H1 (cell line): ENCODE measurements at regions not wholly inside any gene's neighbourhood (a gene's known extent, or its start where the extent isn't known, plus 50 kb on each side); places are given as distances from the start of the nearest gene placed in this dataset.

ENCODE experiments used
- CTCF ChIA-PET: fragments of 300-600 bp; sonication (Branson Sonifier 250); formaldehyde crosslinking; loops from one replicate; lab custom pipeline; 2021; ENCODE audit not compliant: partially characterized antibody; lab: Charles Lee
- POLR2A ChIA-PET: fragments of 300-600 bp; sonication (Branson Sonifier 250); formaldehyde crosslinking; loops from one replicate; lab custom pipeline; 2021; ENCODE audit warnings: inconsistent platforms; ENCODE audit not compliant: partially characterized antibody; lab: Charles Lee
- DNase-seq, 2 experiments: peaks; one replicate each; pipeline versions ENCODE4 v3.0.0 to v3.0.0-alpha.2; 2010 to 2022; ENCODE audit warnings: low spot score in 2 of 2, low read depth in 1 of 2, mixed read lengths in 1 of 2
- FAIRE-seq: peaks from 2 replicates; lab custom pipeline; 2011; peaks lifted over from hg19 to GRCh38; lab: Jason Lieb, UNC
- H2AFZ ChIP-seq: 2 replicates; pipeline ENCODE4 v1.8.1; 2012; ENCODE audit warnings: low read length, inconsistent platforms
- H2AK5ac ChIP-seq: 2 replicates; pipeline ENCODE4 v1.6.1; 2013; ENCODE audit warnings: low read depth, low read length
- H2BK120ac ChIP-seq: replicated peaks from 2 replicates; pipeline ENCODE3; 2013; ENCODE audit warnings: low read depth, low read length, inconsistent platforms
- H2BK12ac ChIP-seq: 2 replicates; pipeline ENCODE4 v1.6.1; 2013; ENCODE audit warnings: low read depth, low read length
- H2BK15ac ChIP-seq: 2 replicates; pipeline ENCODE4 v1.6.1; 2013; ENCODE audit warnings: low read length
- H2BK20ac ChIP-seq: 2 replicates; pipeline ENCODE4 v1.6.1; 2013; ENCODE audit warnings: low read length
- H2BK5ac ChIP-seq: 2 replicates; pipeline ENCODE4 v1.6.1; 2013; ENCODE audit warnings: low read depth, low read length
- H3K14ac ChIP-seq: 2 replicates; pipeline ENCODE4 v1.6.1; 2013; ENCODE audit warnings: inconsistent platforms; ENCODE audit not compliant: insufficient read length
- H3K18ac ChIP-seq: 2 replicates; pipeline ENCODE4 v1.6.1; 2013; ENCODE audit warnings: low read length; ENCODE audit errors: extremely low read depth
- H3K23ac ChIP-seq: 2 replicates; pipeline ENCODE4 v1.6.1; 2013; ENCODE audit warnings: inconsistent platforms; ENCODE audit not compliant: insufficient read length
- H3K23me2 ChIP-seq: 2 replicates; pipeline ENCODE4 v1.6.1; 2013; ENCODE audit warnings: low read depth, low read length
- H3K27ac ChIP-seq: 2 replicates; pipeline ENCODE4 v1.6.1; 2011; ENCODE audit warnings: low read depth, low read length, inconsistent platforms
- H3K27me3 ChIP-seq, 4 experiments: replicated peaks in 1 of 4; 1 replicate in 1 of 4; 2 replicates in 3 of 4; pipeline versions ENCODE4 v1.6.1 to v1.8.1; 2011 to 2013; ENCODE audit warnings: low read length in 3 of 4, mild to moderate bottlenecking in 3 of 4, inconsistent platforms in 2 of 4, mixed read lengths in 2 of 4, moderate library complexity in 1 of 4; ENCODE audit not compliant: control insufficient read depth in 3 of 4, insufficient read depth in 3 of 4; ENCODE audit errors: extremely low read depth in 1 of 4
- H3K36me3 ChIP-seq, 4 experiments: 2 replicates each; pipeline versions ENCODE4 v1.6.1 to v1.8.1; 2011 to 2013; ENCODE audit warnings: mild to moderate bottlenecking in 4 of 4, low read length in 3 of 4, moderate library complexity in 2 of 4, control low read depth in 1 of 4, inconsistent platforms in 1 of 4; ENCODE audit not compliant: insufficient read depth in 4 of 4, control insufficient read depth in 2 of 4
- H3K4ac ChIP-seq: replicated peaks from 2 replicates; pipeline ENCODE3; 2013; ENCODE audit warnings: low read length, low read depth, mixed read lengths, inconsistent platforms; ENCODE audit not compliant: insufficient read length
- H3K4me1 ChIP-seq, 4 experiments: replicated peaks in 1 of 4; 1 replicate in 1 of 4; 2 replicates in 3 of 4; pipeline versions ENCODE4 v1.6.1 to v1.8.1; 2011 to 2013; ENCODE audit warnings: low read length in 3 of 4, inconsistent platforms in 2 of 4, mixed read lengths in 1 of 4; ENCODE audit not compliant: insufficient read depth in 4 of 4, control insufficient read depth in 3 of 4
- H3K4me2 ChIP-seq, 2 experiments: 2 replicates each; pipeline versions ENCODE4 v1.6.1 to v1.8.1; 2011 to 2013; ENCODE audit warnings: low read depth in 2 of 2, low read length in 2 of 2, control low read depth in 1 of 2, inconsistent platforms in 1 of 2, mild to moderate bottlenecking in 1 of 2; ENCODE audit not compliant: insufficient read depth in 1 of 2
- H3K4me3 ChIP-seq, 4 experiments: fragments of 200-600, 300-600 bp in 1 of 4; sonication (generic), shearing (Covaris generic), sonication (Bioruptor Twin) in 1 of 4; 2 replicates each; pipeline versions ENCODE4 v1.5.1 to v1.8.1; 2011 to 2016; ENCODE audit warnings: low read length in 4 of 4, low read depth in 3 of 4, control low read depth in 2 of 4, inconsistent platforms in 2 of 4, mild to moderate bottlenecking in 2 of 4, mixed read lengths in 1 of 4, moderate library complexity in 1 of 4; ENCODE audit not compliant: insufficient read depth in 2 of 4; ENCODE audit errors: extremely low read depth in 1 of 4
- H3K56ac ChIP-seq: replicated peaks from 2 replicates; pipeline ENCODE3; 2013; ENCODE audit warnings: low read depth, mild to moderate bottlenecking, mixed read lengths, low read length, inconsistent platforms; ENCODE audit not compliant: insufficient read length
- H3K79me1 ChIP-seq: 2 replicates; pipeline ENCODE4 v1.6.1; 2013; ENCODE audit warnings: low read depth, low read length, control low read depth
- H3K79me2 ChIP-seq, 2 experiments: 2 replicates each; pipeline versions ENCODE4 v1.6.1 to v1.8.1; 2012 to 2013; ENCODE audit warnings: low read length in 2 of 2, mild to moderate bottlenecking in 2 of 2, inconsistent platforms in 1 of 2; ENCODE audit not compliant: insufficient read depth in 2 of 2, control insufficient read depth in 1 of 2
- H3K9ac ChIP-seq, 4 experiments: replicated peaks in 1 of 4; 1 replicate in 1 of 4; 2 replicates in 3 of 4; pipeline versions ENCODE4 v1.6.1 to v1.8.1; 2011 to 2013; ENCODE audit warnings: low read depth in 3 of 4, low read length in 3 of 4, control low read depth in 2 of 4, mild to moderate bottlenecking in 2 of 4, moderate library complexity in 2 of 4, inconsistent platforms in 1 of 4; ENCODE audit errors: extremely low read depth in 1 of 4
- H3K9me3 ChIP-seq, 2 experiments: 2 replicates each; pipeline versions ENCODE4 v1.6.1 to v1.8.1; 2012 to 2013; ENCODE audit warnings: mild to moderate bottlenecking in 2 of 2, moderate library complexity in 2 of 2, control low read depth in 1 of 2, inconsistent platforms in 1 of 2, low read depth in 1 of 2, low read length in 1 of 2, mixed read lengths in 1 of 2; ENCODE audit not compliant: insufficient read depth in 2 of 2
- H4K20me1 ChIP-seq, 2 experiments: replicated peaks in 1 of 2; 2 replicates each; pipeline versions ENCODE3 to v1.8.1; 2011 to 2013; ENCODE audit warnings: inconsistent platforms in 2 of 2, low read length in 2 of 2, mild to moderate bottlenecking in 1 of 2; ENCODE audit not compliant: insufficient read depth in 2 of 2, control insufficient read depth in 1 of 2
- H4K5ac ChIP-seq: 2 replicates; pipeline ENCODE4 v1.6.1; 2013; ENCODE audit warnings: low read length, low read depth, mixed read lengths, inconsistent platforms; ENCODE audit not compliant: insufficient read length
- H4K8ac ChIP-seq: 2 replicates; pipeline ENCODE4 v1.8.0; 2013; ENCODE audit warnings: mild to moderate bottlenecking, moderate library complexity, low read length, inconsistent platforms; ENCODE audit not compliant: insufficient read depth; ENCODE audit errors: extremely low read depth
- H4K91ac ChIP-seq: replicated peaks from 2 replicates; pipeline ENCODE3; 2013; ENCODE audit warnings: low read length, mixed read lengths, inconsistent platforms; ENCODE audit not compliant: insufficient read length
- BCL11A ChIP-seq, 2 experiments: IDR thresholded peaks; one replicate each; pipeline ENCODE4 v1.6.1; 2011; ENCODE audit warnings: low read depth in 2 of 2, low read length in 2 of 2, mild to moderate bottlenecking in 2 of 2
- BRCA1 ChIP-seq: IDR thresholded peaks from 2 replicates; pipeline ENCODE4 v1.6.1; 2012; ENCODE audit warnings: low read depth, low read length, improper control_type of control experiment
- CBX5 ChIP-seq: fragments of 300-800, 300-1000 bp; sonication (generic); IDR thresholded peaks from 2 replicates; pipeline ENCODE4 v1.7.1; 2016; ENCODE audit warnings: antibody characterized with exemption, low read length, low read depth
- CBX8 ChIP-seq: fragments of 300-800, 300-1000 bp; sonication (generic); IDR thresholded peaks from 2 replicates; pipeline ENCODE4 v1.7.1; 2016; ENCODE audit warnings: low read depth, low read length, borderline replicate concordance
- CHD2 ChIP-seq: IDR thresholded peaks from 2 replicates; pipeline ENCODE4 v1.6.1; 2012; ENCODE audit warnings: low read length, improper control_type of control experiment
- EP300 ChIP-seq, 2 experiments: IDR thresholded peaks; 1 replicate in 1 of 2; 2 replicates in 1 of 2; pipeline ENCODE4 v1.6.1; 2011 to 2012; ENCODE audit warnings: low read depth in 2 of 2, low read length in 2 of 2, mild to moderate bottlenecking in 2 of 2, borderline replicate concordance in 1 of 2, inconsistent platforms in 1 of 2, moderate library complexity in 1 of 2
- HDAC2 ChIP-seq, 2 experiments: fragments of 300-600 bp in 1 of 2; sonication (generic) in 1 of 2; IDR thresholded peaks; 2 replicates each; pipeline ENCODE4 v1.6.1; 2011 to 2012; ENCODE audit warnings: low read depth in 2 of 2, low read length in 2 of 2, mild to moderate bottlenecking in 2 of 2, moderate library complexity in 2 of 2, borderline replicate concordance in 1 of 2, inconsistent platforms in 1 of 2
- JUN ChIP-seq: IDR thresholded peaks from 2 replicates; pipeline ENCODE4 v1.6.1; 2011; ENCODE audit warnings: low read depth, mild to moderate bottlenecking, improper control_type of control experiment, low read length
- JUND ChIP-seq: IDR thresholded peaks from 2 replicates; pipeline ENCODE4 v1.6.1; 2011; ENCODE audit warnings: mild to moderate bottlenecking, improper control_type of control experiment, low read length
- KDM1A ChIP-seq: fragments of 200-600, 300-600 bp; sonication (generic); IDR thresholded peaks from 2 replicates; pipeline ENCODE4 v1.7.1; 2016; ENCODE audit warnings: mild to moderate bottlenecking, low read length, borderline replicate concordance
- NRF1 ChIP-seq: IDR thresholded peaks from 2 replicates; pipeline ENCODE4 v1.6.1; 2011; ENCODE audit warnings: mild to moderate bottlenecking, low read depth, low read length, improper control_type of control experiment
- RXRA ChIP-seq: IDR thresholded peaks from 2 replicates; pipeline ENCODE4 v1.6.1; 2011; ENCODE audit warnings: low read depth, mild to moderate bottlenecking, low read length, moderate library complexity; ENCODE audit not compliant: insufficient read depth
- USF2 ChIP-seq: IDR thresholded peaks from 2 replicates; pipeline ENCODE4 v1.6.1; 2011; ENCODE audit warnings: low read length, improper control_type of control experiment
- ZNF274 ChIP-seq: IDR thresholded peaks from 2 replicates; pipeline ENCODE4 v1.7.0; 2012; ENCODE audit warnings: low read length, borderline replicate concordance; ENCODE audit errors: extremely low read depth
- WGBS, 2 experiments: shearing (Covaris generic) in 1 of 2; methylation state at CpG; one replicate each; pipeline versions ENCODE4 v1.1.6 to v1.1.7; 2013 to 2015; ENCODE audit warnings: low lambda C conversion rate in 2 of 2, mixed read lengths in 2 of 2, inconsistent platforms in 1 of 2, low coverage in 1 of 2, missing lambda C conversion rate in 1 of 2; ENCODE audit not compliant: insufficient replicate concordance in 2 of 2, insufficient coverage in 1 of 2, insufficient read length in 1 of 2; ENCODE audit errors: extremely low coverage in 1 of 2, missing lambda C conversion rate in 1 of 2; 5-methylcytosine and 5-hydroxymethylcytosine counted together

DNA sequence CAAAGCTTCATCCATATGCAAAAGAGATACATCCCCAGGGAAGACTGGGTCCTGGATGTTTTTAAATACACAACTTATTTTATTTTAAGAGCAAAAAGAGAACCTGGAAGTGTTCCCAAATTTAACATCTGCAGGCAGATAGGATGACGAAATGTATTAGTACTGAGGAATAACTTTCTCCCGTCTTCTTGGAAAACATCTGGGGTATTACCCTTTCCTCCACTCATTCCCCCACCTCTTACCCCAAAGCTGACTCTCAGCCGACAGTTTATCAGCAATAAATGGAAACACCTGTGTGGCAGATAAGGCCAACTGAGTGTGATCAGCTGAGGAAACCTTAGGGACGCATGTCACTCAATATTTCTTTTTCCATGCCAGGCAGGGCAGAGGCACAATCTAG lies 435.6 kb upstream of the NPVF start:
- Histone ChIP-seq H2BK120ac (no peak overlapping the region), H3K18ac (no peak overlapping the region), H3K4me2 (no peak overlapping the region), H2AFZ (no peak overlapping the region), H3K4ac (no peak overlapping the region), H3K36me3 (no peaks in the 10 kb centered on the region), H4K8ac (no peak overlapping the region), H3K56ac (no peak overlapping the region), H2BK12ac (no peak overlapping the region), H2BK5ac (no peak overlapping the region), H4K5ac (no peak overlapping the region), H3K4me1 (no peaks in the 10 kb centered on the region), H2BK15ac (no peak overlapping the region), H3K14ac (no peak overlapping the region), H2AK5ac (no peak overlapping the region), H4K20me1 (peaks cover 0 to 1% of the 10 kb centered on the region in 2 experiments), H3K23ac (no peak overlapping the region), H3K79me2 (no peaks in the 10 kb centered on the region), H3K9ac (no peak overlapping the region), H3K4me3 (no peak overlapping the region), H4K91ac (no peak overlapping the region), H3K79me1 (no peaks in the 10 kb centered on the region), H2BK20ac (no peak overlapping the region), H3K23me2 (no peaks in the 10 kb centered on the region), H3K9me3 (no peaks in the 10 kb centered on the region), H3K27me3 (no peaks in the 10 kb centered on the region), H3K27ac (no peak overlapping the region)
- no peak for FAIRE-seq
- CTCF ChIA-PET = interaction anchor here (1.1 to 1.9 kb wide), 3 partner anchors 9 to 180 kb away, joined by 3 to 7 read pairs (median 3); no protein-coding TSS in a partner anchor
- POLR2A ChIA-PET = no interaction called here
- DNase-seq = no peak
- WGBS, 2 experiments = 81% methylated on average over 4 of the region's 4 CpGs; no CpG with 5 or more reads in 1 of the 2 experiments
- TF ChIP-seq JUND (no peak), NRF1 (no peak), KDM1A (no peak), BRCA1 (no peak), BCL11A (IDR thresholded peaks at IDR 0.05; ENCODE audit: low read depth in 2 of 2, low read length in 2 of 2) (no peak), USF2 (no peak), JUN (no peak), CBX8 (no peak), CHD2 (no peak), RXRA (no peak), CBX5 (no peak), ZNF274 (no peak), HDAC2 (IDR thresholded peaks at IDR 0.05; ENCODE audit: borderline replicate concordance in 1 of 2, low read depth in 2 of 2, low read length in 2 of 2) (no peak), EP300 (IDR thresholded peaks at IDR 0.05; ENCODE audit: borderline replicate concordance in 1 of 2, low read depth in 2 of 2, low read length in 2 of 2) (no peak)
